ENCODE measurements at regions not wholly inside any gene's neighbourhood (a gene's known extent, or its start where the extent isn't known, plus 50 kb on each side); places are given as distances from the start of the nearest gene placed in this dataset.

DNA sequence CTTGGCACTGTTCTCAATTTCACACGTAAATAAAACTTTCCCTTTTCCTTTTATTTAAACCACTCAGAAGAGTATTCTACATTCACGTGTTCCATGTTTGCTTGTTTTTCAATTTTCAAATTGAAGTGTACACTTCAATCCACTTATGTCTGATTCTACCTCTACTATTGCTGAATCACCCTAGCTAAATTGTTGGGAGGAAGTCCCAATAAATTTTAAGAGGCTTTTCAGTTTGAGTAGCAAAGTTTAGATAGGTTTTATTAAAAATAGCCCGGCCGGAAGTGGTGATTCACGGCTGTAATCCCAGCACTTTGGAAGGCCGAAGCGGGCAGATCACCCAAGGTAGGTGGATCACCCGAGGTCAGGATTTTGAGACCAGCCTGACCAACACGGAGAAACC is 1414.7 kb upstream of the CELF2 start:
- Histone ChIP-seq H3K9me3 (ENCODE audit: control insufficient read depth, insufficient read depth, low read length) (no peaks in the 10 kb centered on the region), H3K27me3 (ENCODE audit: control insufficient read depth, insufficient read depth, low read length) (no peaks in the 10 kb centered on the region), H3K36me3 (ENCODE audit: control insufficient read depth, insufficient read depth, low read length) (no peaks in the 10 kb centered on the region), H3K4me3 (ENCODE audit: low read length) (no peak overlapping the region), H3K4me1 (ENCODE audit: control insufficient read depth, insufficient read depth, low read length) (no peaks in the 10 kb centered on the region), H3K27ac (ENCODE audit: low read length) (no peak overlapping the region)
- intact Hi-C loops (cut with micrococcal nuclease), result no loop called here
- H3K4me1 Mint-ChIP-seq, result no peaks in the 10 kb centered on the region
- no peaks in the 10 kb centered on the region for H3K9me3 Mint-ChIP-seq
- H3K27ac Mint-ChIP-seq, result no peak overlapping the region
- TF ChIP-seq, protein P1, sequence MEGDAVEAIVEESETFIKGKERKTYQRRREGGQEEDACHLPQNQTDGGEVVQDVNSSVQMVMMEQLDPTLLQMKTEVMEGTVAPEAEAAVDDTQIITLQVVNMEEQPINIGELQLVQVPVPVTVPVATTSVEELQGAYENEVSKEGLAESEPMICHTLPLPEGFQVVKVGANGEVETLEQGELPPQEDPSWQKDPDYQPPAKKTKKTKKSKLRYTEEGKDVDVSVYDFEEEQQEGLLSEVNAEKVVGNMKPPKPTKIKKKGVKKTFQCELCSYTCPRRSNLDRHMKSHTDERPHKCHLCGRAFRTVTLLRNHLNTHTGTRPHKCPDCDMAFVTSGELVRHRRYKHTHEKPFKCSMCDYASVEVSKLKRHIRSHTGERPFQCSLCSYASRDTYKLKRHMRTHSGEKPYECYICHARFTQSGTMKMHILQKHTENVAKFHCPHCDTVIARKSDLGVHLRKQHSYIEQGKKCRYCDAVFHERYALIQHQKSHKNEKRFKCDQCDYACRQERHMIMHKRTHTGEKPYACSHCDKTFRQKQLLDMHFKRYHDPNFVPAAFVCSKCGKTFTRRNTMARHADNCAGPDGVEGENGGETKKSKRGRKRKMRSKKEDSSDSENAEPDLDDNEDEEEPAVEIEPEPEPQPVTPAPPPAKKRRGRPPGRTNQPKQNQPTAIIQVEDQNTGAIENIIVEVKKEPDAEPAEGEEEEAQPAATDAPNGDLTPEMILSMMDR (IDR thresholded peaks at IDR 0.05), result no peak
- no peaks in the 10 kb centered on the region for H3K27me3 Mint-ChIP-seq (ENCODE audit: low read depth in 2 of 2)
- DNase-seq, result no peak
- H3K36me3 Mint-ChIP-seq, result no peaks in the 10 kb centered on the region
- 26% methylated on average over 9 of the region's 9 CpGs for WGBS (ENCODE audit: insufficient coverage)
- H3K4me3 Mint-ChIP-seq, result no peak overlapping the region
- no peak for ATAC-seq

DNA sequence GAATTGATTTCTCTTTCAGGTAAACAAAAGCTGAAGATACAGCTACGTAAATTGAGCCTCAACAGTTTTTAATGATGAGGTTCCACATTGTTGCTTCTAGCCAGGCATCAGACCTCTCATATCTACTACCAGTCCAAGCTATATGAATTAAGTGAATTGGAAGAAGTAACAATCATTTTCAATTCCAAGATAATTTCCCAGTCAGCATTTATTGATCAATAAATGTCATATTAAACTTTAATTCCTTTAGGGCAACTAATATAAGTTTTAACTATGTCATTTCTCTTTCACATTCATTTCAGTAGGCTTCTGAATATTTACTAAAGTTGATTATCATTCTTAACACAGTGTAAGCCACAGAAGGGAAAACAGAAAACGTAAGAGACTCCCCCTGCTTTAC is 1413.7 kb upstream of the CELF2 start:
- Mint-ChIP-seq H3K27me3 (ENCODE audit: low read depth in 2 of 2) (no peaks in the 10 kb centered on the region), H3K36me3 (no peaks in the 10 kb centered on the region), H3K4me1 (no peaks in the 10 kb centered on the region), H3K4me3 (no peak overlapping the region), H3K27ac (no peak overlapping the region), H3K9me3 (no peaks in the 10 kb centered on the region)
- intact Hi-C loops (cut with micrococcal nuclease), result no loop called here
- Histone ChIP-seq H3K9me3 (ENCODE audit: control insufficient read depth, insufficient read depth, low read length) (no peaks in the 10 kb centered on the region), H3K4me3 (ENCODE audit: low read length) (no peak overlapping the region), H3K27me3 (ENCODE audit: control insufficient read depth, insufficient read depth, low read length) (no peaks in the 10 kb centered on the region), H3K36me3 (ENCODE audit: control insufficient read depth, insufficient read depth, low read length) (no peaks in the 10 kb centered on the region), H3K27ac (ENCODE audit: low read length) (no peak overlapping the region), H3K4me1 (ENCODE audit: control insufficient read depth, insufficient read depth, low read length) (no peaks in the 10 kb centered on the region)
- WGBS (ENCODE audit: insufficient coverage), result 92% methylated on average over 2 of the region's 2 CpGs
- ATAC-seq (no peak), DNase-seq (no peak)
- TF ChIP-seq, protein P1 (IDR thresholded peaks at IDR 0.05), result no peak

DNA sequence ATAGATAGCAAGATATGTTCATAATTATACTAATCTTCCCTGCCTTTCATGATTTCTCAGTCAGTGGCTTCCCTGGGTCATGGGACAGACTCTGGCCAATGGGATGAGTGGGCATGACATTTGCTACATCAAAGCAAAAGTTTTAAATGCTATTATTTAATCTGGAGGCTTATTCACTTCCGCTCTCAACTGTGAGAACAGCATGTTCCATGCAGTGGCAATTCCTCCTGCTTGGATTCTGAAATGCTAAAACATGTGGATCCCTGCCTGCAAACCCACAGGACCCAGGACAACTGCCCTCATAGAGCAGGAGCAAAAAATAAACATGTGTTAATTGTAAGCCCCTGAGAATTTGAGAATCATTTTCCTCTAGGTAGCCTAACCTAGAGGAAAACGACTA is 1412.4 kb upstream of the CELF2 start:
- ATAC-seq, result no peak
- TF ChIP-seq, protein P1 (IDR thresholded peaks at IDR 0.05), result no peak
- no peaks in the 10 kb centered on the region for H3K9me3 ChIP-seq (ENCODE audit: control insufficient read depth, insufficient read depth, low read length)
- H3K27ac Mint-ChIP-seq, result no peak overlapping the region
- 89% methylated on average over 2 of the region's 2 CpGs for WGBS (ENCODE audit: insufficient coverage)
- DNase-seq, result no peak
- H3K4me1 Mint-ChIP-seq, result no peaks in the 10 kb centered on the region
- no peaks in the 10 kb centered on the region for H3K9me3 Mint-ChIP-seq
- no peaks in the 10 kb centered on the region for H3K36me3 Mint-ChIP-seq
- no peaks in the 10 kb centered on the region for H3K27me3 Mint-ChIP-seq (ENCODE audit: low read depth in 2 of 2)
- no peaks in the 10 kb centered on the region for H3K4me1 ChIP-seq (ENCODE audit: control insufficient read depth, insufficient read depth, low read length)
- no peak overlapping the region for H3K4me3 Mint-ChIP-seq
- no peaks in the 10 kb centered on the region for H3K27me3 ChIP-seq (ENCODE audit: control insufficient read depth, insufficient read depth, low read length)
- H3K4me3 ChIP-seq (ENCODE audit: low read length), result no peak overlapping the region
- H3K27ac ChIP-seq (ENCODE audit: low read length), result no peak overlapping the region
- H3K36me3 ChIP-seq (ENCODE audit: control insufficient read depth, insufficient read depth, low read length), result no peaks in the 10 kb centered on the region
- intact Hi-C loops (cut with micrococcal nuclease), result no loop called here

DNA sequence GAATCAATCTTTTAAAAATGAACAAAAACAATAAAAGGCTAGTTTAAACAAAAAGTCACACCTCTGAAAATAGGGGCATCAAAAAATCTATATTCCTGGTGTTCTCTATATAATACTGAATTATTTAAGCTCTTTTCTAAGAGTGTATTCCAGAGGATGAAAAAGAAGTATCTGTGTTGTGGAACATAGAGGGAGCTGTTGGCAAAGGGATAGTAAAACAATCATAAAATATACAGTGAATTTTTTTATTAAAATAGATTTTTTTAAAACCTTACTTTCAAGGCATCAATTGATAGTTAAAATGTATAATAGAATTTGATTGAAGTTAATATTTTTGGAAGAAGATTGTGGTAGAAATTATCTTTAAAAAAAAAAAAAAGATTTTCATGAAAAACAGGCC is 1409.1 kb upstream of the CELF2 start:
- H3K27ac ChIP-seq (ENCODE audit: low read length), result no peak overlapping the region
- H3K36me3 ChIP-seq (ENCODE audit: control insufficient read depth, insufficient read depth, low read length), result no peaks in the 10 kb centered on the region
- H3K4me3 ChIP-seq (ENCODE audit: low read length), result no peak overlapping the region
- H3K36me3 Mint-ChIP-seq, result no peaks in the 10 kb centered on the region
- no peak overlapping the region for H3K4me3 Mint-ChIP-seq
- no peak overlapping the region for H3K27ac Mint-ChIP-seq
- no peaks in the 10 kb centered on the region for H3K9me3 ChIP-seq (ENCODE audit: control insufficient read depth, insufficient read depth, low read length)
- H3K27me3 Mint-ChIP-seq (ENCODE audit: low read depth in 2 of 2), result no peaks in the 10 kb centered on the region
- TF ChIP-seq, protein P1 (IDR thresholded peaks at IDR 0.05), result no peak
- H3K27me3 ChIP-seq (ENCODE audit: control insufficient read depth, insufficient read depth, low read length), result no peaks in the 10 kb centered on the region
- H3K9me3 Mint-ChIP-seq, result peaks cover 2% of the 10 kb centered on the region in 2 donors
- H3K4me1 ChIP-seq (ENCODE audit: control insufficient read depth, insufficient read depth, low read length), result no peaks in the 10 kb centered on the region
- ATAC-seq, result no peak
- no peaks in the 10 kb centered on the region for H3K4me1 Mint-ChIP-seq
- no peak for DNase-seq
- intact Hi-C loops (cut with micrococcal nuclease), result no loop called here
